ENCODE measurements at regions not wholly inside any gene's neighbourhood (a gene's known extent, or its start where the extent isn't known, plus 50 kb on each side); places are given as distances from the start of the nearest gene placed in this dataset.

DNA sequence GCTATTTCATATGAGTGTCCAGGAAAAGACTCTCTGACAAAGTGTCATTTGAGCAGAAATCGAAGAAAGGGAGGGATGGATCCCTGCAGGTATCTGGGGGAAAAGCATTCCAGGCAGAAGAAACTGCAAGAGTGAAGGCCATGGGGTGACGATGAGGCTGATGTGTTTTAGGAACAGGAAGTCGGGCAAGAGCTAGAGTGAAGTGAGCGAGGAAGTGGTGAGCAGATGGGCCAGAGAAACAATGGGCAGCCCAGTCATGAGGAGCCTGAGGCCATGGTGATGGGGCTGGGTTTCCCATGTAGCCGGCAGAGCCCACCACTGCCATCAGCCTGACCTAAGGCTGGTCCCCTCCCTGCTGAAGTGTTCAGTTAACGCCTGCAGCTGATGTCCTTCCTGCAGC is 150.2 kb downstream of the TNFSF13B start:
- Histone ChIP-seq H3K79me2 (ENCODE audit: control insufficient read depth, insufficient read depth, low read length) (no peaks in the 10 kb centered on the region), H3K4me1 (ENCODE audit: control insufficient read depth, extremely low read depth, insufficient read depth, low read length) (no peaks in the 10 kb centered on the region), H3K9ac (replicated peaks; ENCODE audit: extremely low read depth, insufficient read depth, low read length) (no peak overlapping the region), H3K9me1 (replicated peaks; ENCODE audit: control insufficient read depth, extremely low read depth, insufficient read depth, low read length) (no peaks in the 10 kb centered on the region), H2AFZ (ENCODE audit: low read depth, low read length) (no peak overlapping the region), H3K9me3 (replicated peaks; ENCODE audit: control insufficient read depth, insufficient read depth, low read length) (peaks cover 2% of the 10 kb centered on the region), H3K27me3 (ENCODE audit: control insufficient read depth in 2 of 2, insufficient read depth in 2 of 2, low read length in 2 of 2) (no peaks in the 10 kb centered on the region), H4K20me1 (replicated peaks; ENCODE audit: control insufficient read depth, extremely low read depth, insufficient read depth, low read length) (no peaks in the 10 kb centered on the region), H3K4me3 (replicated peaks in 1 of 3; ENCODE audit: insufficient read depth in 1 of 3, low read depth in 1 of 3, low read length in 3 of 3) (no peak overlapping the region), H3K4me2 (ENCODE audit: insufficient read depth, low read length) (no peak overlapping the region), H3K36me3 (ENCODE audit: control insufficient read depth in 2 of 2, extremely low read depth in 1 of 2, insufficient read depth in 2 of 2, low read length in 2 of 2) (no peaks in the 10 kb centered on the region), H3K27ac (ENCODE audit: insufficient read depth, low read depth, low read length) (no peak overlapping the region)
- DNase-seq (ENCODE audit: low read depth, low spot score) (no peak), FAIRE-seq (no peak)
- no peak for TF ChIP-seq EZH2 (IDR thresholded peaks at IDR 0.05; ENCODE audit: borderline replicate concordance, low read depth, low read length, severe bottlenecking)
- no peak for TF ChIP-seq POLR2A (IDR thresholded peaks at IDR 0.05; ENCODE audit: low read depth, low read length)
- TF ChIP-seq POLR2AphosphoS5 (IDR thresholded peaks at IDR 0.05; ENCODE audit: insufficient read depth, low read depth, low read length), result no peak
- TF ChIP-seq GATA2 (IDR thresholded peaks at IDR 0.05; ENCODE audit: insufficient read depth, insufficient read length, low read depth, low read length), result no peak
- no peak for TF ChIP-seq FOS (IDR thresholded peaks at IDR 0.05; ENCODE audit: borderline replicate concordance, insufficient read depth, low read length)
- TF ChIP-seq, protein P1, sequence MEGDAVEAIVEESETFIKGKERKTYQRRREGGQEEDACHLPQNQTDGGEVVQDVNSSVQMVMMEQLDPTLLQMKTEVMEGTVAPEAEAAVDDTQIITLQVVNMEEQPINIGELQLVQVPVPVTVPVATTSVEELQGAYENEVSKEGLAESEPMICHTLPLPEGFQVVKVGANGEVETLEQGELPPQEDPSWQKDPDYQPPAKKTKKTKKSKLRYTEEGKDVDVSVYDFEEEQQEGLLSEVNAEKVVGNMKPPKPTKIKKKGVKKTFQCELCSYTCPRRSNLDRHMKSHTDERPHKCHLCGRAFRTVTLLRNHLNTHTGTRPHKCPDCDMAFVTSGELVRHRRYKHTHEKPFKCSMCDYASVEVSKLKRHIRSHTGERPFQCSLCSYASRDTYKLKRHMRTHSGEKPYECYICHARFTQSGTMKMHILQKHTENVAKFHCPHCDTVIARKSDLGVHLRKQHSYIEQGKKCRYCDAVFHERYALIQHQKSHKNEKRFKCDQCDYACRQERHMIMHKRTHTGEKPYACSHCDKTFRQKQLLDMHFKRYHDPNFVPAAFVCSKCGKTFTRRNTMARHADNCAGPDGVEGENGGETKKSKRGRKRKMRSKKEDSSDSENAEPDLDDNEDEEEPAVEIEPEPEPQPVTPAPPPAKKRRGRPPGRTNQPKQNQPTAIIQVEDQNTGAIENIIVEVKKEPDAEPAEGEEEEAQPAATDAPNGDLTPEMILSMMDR (IDR thresholded peaks at IDR 0.05; ENCODE audit: extremely low read depth in 1 of 2, insufficient read depth in 1 of 2, low read depth in 1 of 2, low read length in 2 of 2), result no peak
- no peak for TF ChIP-seq JUN (IDR thresholded peaks at IDR 0.05; ENCODE audit: borderline replicate concordance, insufficient read depth, insufficient read length, low read depth)
- TF ChIP-seq, protein P2, sequence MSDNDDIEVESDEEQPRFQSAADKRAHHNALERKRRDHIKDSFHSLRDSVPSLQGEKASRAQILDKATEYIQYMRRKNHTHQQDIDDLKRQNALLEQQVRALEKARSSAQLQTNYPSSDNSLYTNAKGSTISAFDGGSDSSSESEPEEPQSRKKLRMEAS (IDR thresholded peaks at IDR 0.05; ENCODE audit: insufficient read depth, insufficient read length), result no peak
- TF ChIP-seq MYC (IDR thresholded peaks at IDR 0.05; ENCODE audit: low read depth, low read length), result no peak
- dilution Hi-C loops (cut with MboI; ENCODE audit: extremely low pct_ligation_motif_present, low sequenced_read_pairs) (no loop called here), intact Hi-C loops (cut with micrococcal nuclease) (no loop called here)
- no TSS peak for BruUV-seq (replicated peaks)
- ChIA-PET CTCF (no interaction called here), POLR2A (no interaction called here)
